ENCODE measurements at regions not wholly inside any gene's neighbourhood (a gene's known extent, or its start where the extent isn't known, plus 50 kb on each side); places are given as distances from the start of the nearest gene placed in this dataset.

GRCh38 chr9:70478963-70479641 is 64.6 kb upstream of the KLF9 start:
- DNase-seq (ENCODE audit: low spot score) = no peak
- no peak for FAIRE-seq

GRCh38 chr9:70477907-70478480 is 63.5 kb upstream of the KLF9 start:
- FAIRE-seq (no peak), DNase-seq (ENCODE audit: low spot score) (no peak)

- FAIRE-seq (no peak), DNase-seq (ENCODE audit: low spot score) (peak; percentile 23)
Measured at GRCh38 chr9:70477146-70477745, 62.8 kb upstream of the KLF9 start.

- DNase-seq (ENCODE audit: low spot score) (no peak), FAIRE-seq (no peak)
Measured at GRCh38 chr9:70475211-70475610, 60.8 kb upstream of the KLF9 start.

- DNase-seq (ENCODE audit: low spot score) = no peak
- FAIRE-seq = no peak
Measured at GRCh38 chr9:70474413-70474812, 60.0 kb upstream of the KLF9 start.

GRCh38 chr9:70472268-70473249 is 58.1 kb upstream of the KLF9 start:
- DNase-seq (ENCODE audit: low spot score) (no peak), FAIRE-seq (no peak)

- FAIRE-seq (no peak), DNase-seq (ENCODE audit: low spot score) (no peak)
Measured at GRCh38 chr9:70470050-70471015, 55.9 kb upstream of the KLF9 start.

GRCh38 chr9:70468291-70468690 is 53.8 kb upstream of the KLF9 start:
- no peak for DNase-seq (ENCODE audit: low spot score)
- no peak for FAIRE-seq

GRCh38 chr9:70466976-70467561 is 52.6 kb upstream of the KLF9 start:
- DNase-seq (ENCODE audit: low spot score) = no peak
- no peak for FAIRE-seq

GRCh38 chr9:70465904-70466303 is 51.4 kb upstream of the KLF9 start:
- FAIRE-seq (no peak), DNase-seq (ENCODE audit: low spot score) (no peak)

GRCh38 chr9:70465398-70465797 is 50.9 kb upstream of the KLF9 start:
- DNase-seq (ENCODE audit: low spot score) (no peak), FAIRE-seq (no peak)
